ENCODE measurements at regions not wholly inside any gene's neighbourhood (a gene's known extent, or its start where the extent isn't known, plus 50 kb on each side); places are given as distances from the start of the nearest gene placed in this dataset.

DNA sequence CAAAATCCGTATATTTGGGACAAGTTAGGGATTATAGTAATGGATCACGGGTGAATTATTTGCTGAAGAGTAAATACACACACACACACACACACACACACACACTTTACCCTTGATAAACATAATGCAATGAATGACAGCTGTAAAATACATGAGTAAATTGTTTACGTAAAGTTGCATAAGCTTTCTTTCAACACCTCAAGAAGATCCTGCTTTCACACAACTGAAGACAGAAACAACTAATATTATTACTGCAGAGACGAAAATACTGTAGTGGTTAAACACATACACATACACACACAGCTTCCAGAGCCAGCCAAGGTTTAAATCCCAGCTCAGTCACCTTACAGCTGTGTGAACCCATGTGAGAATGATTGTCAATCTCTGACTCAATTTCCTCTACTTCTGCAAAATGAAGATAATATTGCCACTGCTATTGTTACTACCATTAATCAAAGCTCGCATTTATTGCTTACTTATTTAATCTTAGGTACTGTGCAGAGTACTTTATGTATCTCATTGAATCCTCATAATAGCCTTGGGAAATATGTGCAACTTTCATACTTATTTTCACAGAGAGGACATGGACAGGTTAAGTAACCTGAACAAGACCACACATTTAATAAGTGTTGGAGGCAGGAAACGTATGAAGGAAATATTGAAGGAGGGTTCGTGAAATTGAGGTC is 50.6 kb upstream of the DOK6 start:
- TF ChIP-seq, protein P1, sequence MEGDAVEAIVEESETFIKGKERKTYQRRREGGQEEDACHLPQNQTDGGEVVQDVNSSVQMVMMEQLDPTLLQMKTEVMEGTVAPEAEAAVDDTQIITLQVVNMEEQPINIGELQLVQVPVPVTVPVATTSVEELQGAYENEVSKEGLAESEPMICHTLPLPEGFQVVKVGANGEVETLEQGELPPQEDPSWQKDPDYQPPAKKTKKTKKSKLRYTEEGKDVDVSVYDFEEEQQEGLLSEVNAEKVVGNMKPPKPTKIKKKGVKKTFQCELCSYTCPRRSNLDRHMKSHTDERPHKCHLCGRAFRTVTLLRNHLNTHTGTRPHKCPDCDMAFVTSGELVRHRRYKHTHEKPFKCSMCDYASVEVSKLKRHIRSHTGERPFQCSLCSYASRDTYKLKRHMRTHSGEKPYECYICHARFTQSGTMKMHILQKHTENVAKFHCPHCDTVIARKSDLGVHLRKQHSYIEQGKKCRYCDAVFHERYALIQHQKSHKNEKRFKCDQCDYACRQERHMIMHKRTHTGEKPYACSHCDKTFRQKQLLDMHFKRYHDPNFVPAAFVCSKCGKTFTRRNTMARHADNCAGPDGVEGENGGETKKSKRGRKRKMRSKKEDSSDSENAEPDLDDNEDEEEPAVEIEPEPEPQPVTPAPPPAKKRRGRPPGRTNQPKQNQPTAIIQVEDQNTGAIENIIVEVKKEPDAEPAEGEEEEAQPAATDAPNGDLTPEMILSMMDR (IDR thresholded peaks at IDR 0.05; ENCODE audit: low read depth, low read length), result no peak
- TF ChIP-seq POLR2A (IDR thresholded peaks at IDR 0.05; ENCODE audit: extremely low read depth, insufficient read length) (no peak), MYC (IDR thresholded peaks at IDR 0.05; ENCODE audit: low read depth, low read length) (no peak)
